ENCODE measurements at regions not wholly inside any gene's neighbourhood (a gene's known extent, or its start where the extent isn't known, plus 50 kb on each side); places are given as distances from the start of the nearest gene placed in this dataset.
"Not testable (repeated sequence)": the region's sequence is repeated elsewhere in the genome, so short reads cannot be mapped to it uniquely, and the experiment has no call there.

GRCh38 chr4:58871509-58871908 is 1761.3 kb upstream of the IGFBP7 start:
- Mint-ChIP-seq H3K27ac (no peak overlapping the region), H3K4me3 (no peak overlapping the region), H3K9me3 (peaks cover 4% of the 10 kb centered on the region), H3K4me1 (no peaks in the 10 kb centered on the region), H3K36me3 (no peaks in the 10 kb centered on the region), H3K27me3 (no peaks in the 10 kb centered on the region)
- DNase-seq (no peak), ATAC-seq (ENCODE audit: low read depth) (no peak)
- POLR2A ChIA-PET: no interaction called here

- ATAC-seq (ENCODE audit: low read depth) (no peak), DNase-seq (no peak)
- H3K27ac Mint-ChIP-seq: no peak overlapping the region
- no peaks in the 10 kb centered on the region for H3K27me3 Mint-ChIP-seq
- peaks cover 4% of the 10 kb centered on the region for H3K9me3 Mint-ChIP-seq
- H3K36me3 Mint-ChIP-seq: no peaks in the 10 kb centered on the region
- no peaks in the 10 kb centered on the region for H3K4me1 Mint-ChIP-seq
- H3K4me3 Mint-ChIP-seq: no peak overlapping the region
- POLR2A ChIA-PET: no interaction called here
Observed at GRCh38 chr4:58849026-58849425, 1738.8 kb upstream of the IGFBP7 start.

- Mint-ChIP-seq H3K9me3 (peaks cover 8% of the 10 kb centered on the region), H3K27ac (no peak overlapping the region), H3K4me1 (no peaks in the 10 kb centered on the region), H3K4me3 (no peak overlapping the region), H3K27me3 (no peaks in the 10 kb centered on the region), H3K36me3 (no peaks in the 10 kb centered on the region)
- no peak for DNase-seq
- POLR2A ChIA-PET: no interaction called here
- ATAC-seq (ENCODE audit: low read depth): no peak
Observed at GRCh38 chr4:58843455-58843854, 1733.3 kb upstream of the IGFBP7 start.

- POLR2A ChIA-PET: no interaction called here
- no peaks in the 10 kb centered on the region for H3K27me3 Mint-ChIP-seq
Observed at GRCh38 chr4:58833126-58833525, 1722.9 kb upstream of the IGFBP7 start.

GRCh38 chr4:58825278-58825677 is 1715.1 kb upstream of the IGFBP7 start:
- ATAC-seq (ENCODE audit: low read depth): no peak
- no peaks in the 10 kb centered on the region for H3K4me1 Mint-ChIP-seq
- POLR2A ChIA-PET: no interaction called here

More at GRCh38 chr4:58833126-58833525, 1722.9 kb upstream of the IGFBP7 start:
- DNase-seq: no peak
- H3K4me3 Mint-ChIP-seq: no peak overlapping the region
- no peak overlapping the region for H3K27ac Mint-ChIP-seq
- no peaks in the 10 kb centered on the region for H3K36me3 Mint-ChIP-seq
- no peaks in the 10 kb centered on the region for H3K4me1 Mint-ChIP-seq
- ATAC-seq (ENCODE audit: low read depth): no peak
- peaks cover 3% of the 10 kb centered on the region for H3K9me3 Mint-ChIP-seq

DNA sequence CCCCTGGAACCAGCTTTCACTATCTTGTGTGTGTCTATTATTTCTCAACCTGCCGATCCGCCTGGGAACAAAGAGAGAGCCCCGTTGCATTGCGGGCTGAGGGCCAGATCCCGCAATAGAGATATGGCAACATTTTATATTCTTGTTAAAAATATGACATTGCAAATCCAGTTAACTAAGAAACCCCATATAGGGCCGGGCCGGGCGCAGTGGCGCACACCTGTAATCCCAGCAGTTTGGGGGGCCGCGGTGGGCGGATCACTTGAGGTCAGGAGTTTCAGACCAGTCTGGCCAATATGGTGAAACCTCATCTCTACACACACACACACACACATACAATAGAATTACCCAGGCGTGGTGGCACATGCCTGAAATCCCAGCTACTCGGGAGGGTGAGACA is 1708.4 kb upstream of the IGFBP7 start:
- DNase-seq; H3K36me3 Mint-ChIP-seq; H3K4me3 Mint-ChIP-seq; H3K27me3 Mint-ChIP-seq; ATAC-seq (ENCODE audit: low read depth); H3K4me1 Mint-ChIP-seq; H3K27ac Mint-ChIP-seq; POLR2A ChIA-PET; H3K9me3 Mint-ChIP-seq: not testable (repeated sequence)

More at GRCh38 chr4:58825278-58825677, 1715.1 kb upstream of the IGFBP7 start:
- Mint-ChIP-seq H3K27me3 (no peaks in the 10 kb centered on the region), H3K9me3 (peaks cover 5% of the 10 kb centered on the region), H3K4me3 (no peak overlapping the region), H3K27ac (no peak overlapping the region), H3K36me3 (no peaks in the 10 kb centered on the region)
- DNase-seq: no peak

GRCh38 chr4:58809948-58810347 is 1699.8 kb upstream of the IGFBP7 start:
- POLR2A ChIA-PET: no interaction called here
- Mint-ChIP-seq H3K36me3 (no peaks in the 10 kb centered on the region), H3K9me3 (peaks cover 6% of the 10 kb centered on the region), H3K4me1 (no peaks in the 10 kb centered on the region), H3K4me3 (no peak overlapping the region), H3K27ac (no peak overlapping the region), H3K27me3 (no peaks in the 10 kb centered on the region)
- ATAC-seq (ENCODE audit: low read depth) (no peak), DNase-seq (no peak)

GRCh38 chr4:58809366-58809765 is 1699.2 kb upstream of the IGFBP7 start:
- no peak overlapping the region for H3K4me3 Mint-ChIP-seq
- peaks cover 6% of the 10 kb centered on the region for H3K9me3 Mint-ChIP-seq
- no peaks in the 10 kb centered on the region for H3K27me3 Mint-ChIP-seq
- no peak overlapping the region for H3K27ac Mint-ChIP-seq
- POLR2A ChIA-PET: no interaction called here
- H3K36me3 Mint-ChIP-seq: no peaks in the 10 kb centered on the region
- ATAC-seq (ENCODE audit: low read depth) (no peak), DNase-seq (no peak)
- no peaks in the 10 kb centered on the region for H3K4me1 Mint-ChIP-seq

- no peaks in the 10 kb centered on the region for H3K4me1 Mint-ChIP-seq
- no peaks in the 10 kb centered on the region for H3K36me3 Mint-ChIP-seq
- H3K27ac Mint-ChIP-seq: no peak overlapping the region
- H3K9me3 Mint-ChIP-seq: peaks cover 6% of the 10 kb centered on the region
- no peak for DNase-seq
- H3K4me3 Mint-ChIP-seq: no peak overlapping the region
- POLR2A ChIA-PET: no interaction called here
- ATAC-seq (ENCODE audit: low read depth): no peak
- H3K27me3 Mint-ChIP-seq: no peaks in the 10 kb centered on the region
Observed at GRCh38 chr4:58808817-58809216, 1698.6 kb upstream of the IGFBP7 start.

GRCh38 chr4:58807843-58808615 is 1697.8 kb upstream of the IGFBP7 start:
- no peak overlapping the region for H3K27ac Mint-ChIP-seq
- no peaks in the 10 kb centered on the region for H3K4me1 Mint-ChIP-seq
- H3K9me3 Mint-ChIP-seq: peaks cover 6% of the 10 kb centered on the region
- H3K4me3 Mint-ChIP-seq: no peak overlapping the region
- POLR2A ChIA-PET: no interaction called here
- no peaks in the 10 kb centered on the region for H3K27me3 Mint-ChIP-seq
- H3K36me3 Mint-ChIP-seq: no peaks in the 10 kb centered on the region
- ATAC-seq (ENCODE audit: low read depth): no peak
- DNase-seq: no peak

DNA sequence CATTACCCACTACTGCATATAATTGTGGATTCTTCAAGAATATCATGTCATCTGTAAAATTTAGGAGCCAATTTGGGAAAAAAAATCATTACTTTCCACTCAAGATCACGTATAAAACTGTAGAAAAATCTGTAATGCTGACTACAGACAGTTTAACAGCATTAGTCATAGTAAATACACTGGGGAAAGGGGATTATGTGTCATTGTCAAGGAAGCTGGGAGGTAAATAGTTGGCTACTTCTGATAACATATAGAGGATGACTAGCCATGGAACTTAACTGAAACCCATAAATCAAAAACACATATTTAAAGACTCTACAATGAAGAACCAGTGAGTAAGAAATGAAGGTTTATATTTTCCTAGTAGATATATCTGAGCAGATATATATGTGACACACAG is 1666.4 kb upstream of the IGFBP7 start:
- no peak overlapping the region for H3K27ac Mint-ChIP-seq
- peaks cover 2% of the 10 kb centered on the region for H3K9me3 Mint-ChIP-seq
- H3K36me3 Mint-ChIP-seq: no peaks in the 10 kb centered on the region
- DNase-seq (no peak), ATAC-seq (ENCODE audit: low read depth) (no peak)
- H3K4me3 Mint-ChIP-seq: no peak overlapping the region
- POLR2A ChIA-PET: no interaction called here
- H3K27me3 Mint-ChIP-seq: no peaks in the 10 kb centered on the region
- no peaks in the 10 kb centered on the region for H3K4me1 Mint-ChIP-seq

- Mint-ChIP-seq H3K4me1 (no peaks in the 10 kb centered on the region), H3K36me3 (no peaks in the 10 kb centered on the region), H3K27me3 (no peaks in the 10 kb centered on the region), H3K4me3 (no peak overlapping the region), H3K27ac (no peak overlapping the region), H3K9me3 (peaks cover 4% of the 10 kb centered on the region)
- POLR2A ChIA-PET: no interaction called here
- no peak for ATAC-seq (ENCODE audit: low read depth)
- no peak for DNase-seq
Observed at GRCh38 chr4:58767598-58767997, 1657.4 kb upstream of the IGFBP7 start.

DNA sequence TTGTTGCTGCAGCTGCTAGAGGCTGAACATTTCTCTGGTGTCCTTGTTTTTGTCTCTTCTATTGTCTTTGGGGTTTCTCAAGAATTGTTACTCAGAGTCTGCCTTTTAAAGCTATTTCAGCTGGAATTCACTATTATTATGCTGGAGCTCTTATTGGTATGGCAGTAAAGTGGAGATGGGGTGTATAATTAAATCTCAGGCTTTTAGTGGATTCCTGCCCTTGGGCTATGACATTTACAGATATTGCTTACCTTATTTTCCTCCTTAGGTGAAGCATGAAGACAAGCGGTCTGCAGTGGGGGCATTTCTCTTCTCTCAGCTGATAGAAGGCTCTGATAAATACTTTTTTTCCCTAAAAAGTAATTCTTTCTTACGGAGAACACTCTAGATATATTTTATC is 1656.6 kb upstream of the IGFBP7 start:
- Mint-ChIP-seq H3K36me3 (no peaks in the 10 kb centered on the region), H3K27me3 (no peaks in the 10 kb centered on the region), H3K4me1 (no peaks in the 10 kb centered on the region), H3K9me3 (peaks cover 2% of the 10 kb centered on the region), H3K27ac (no peak overlapping the region), H3K4me3 (no peak overlapping the region)
- POLR2A ChIA-PET: no interaction called here
- no peak for DNase-seq
- ATAC-seq (ENCODE audit: low read depth): no peak

DNA sequence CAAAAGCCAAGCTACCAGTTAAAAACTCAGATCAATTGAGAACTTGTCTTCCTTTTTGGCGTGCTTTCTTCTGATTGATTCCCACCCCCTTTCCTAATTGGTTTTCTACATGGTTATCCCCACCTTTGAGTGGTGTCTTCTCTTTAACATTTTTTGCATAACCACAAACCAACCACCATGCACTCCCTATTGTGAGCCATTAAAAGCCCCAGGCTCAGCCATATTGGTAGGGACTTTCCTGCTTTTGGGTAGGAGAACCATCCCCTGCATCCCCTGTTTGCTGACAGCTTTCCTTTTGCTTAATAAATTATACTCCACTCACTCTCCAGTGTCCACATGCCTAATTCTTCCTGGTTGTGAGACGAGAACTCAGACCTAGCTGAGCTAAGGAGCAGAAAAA is 1651.4 kb upstream of the IGFBP7 start:
- Mint-ChIP-seq H3K36me3 (no peaks in the 10 kb centered on the region), H3K4me1 (no peaks in the 10 kb centered on the region), H3K4me3 (no peak overlapping the region), H3K9me3 (no peaks in the 10 kb centered on the region), H3K27ac (no peak overlapping the region), H3K27me3 (no peaks in the 10 kb centered on the region)
- POLR2A ChIA-PET: no interaction called here
- no peak for ATAC-seq (ENCODE audit: low read depth)
- DNase-seq: no peak

- H3K27me3 Mint-ChIP-seq: no peaks in the 10 kb centered on the region
- H3K4me3 Mint-ChIP-seq: no peak overlapping the region
- H3K4me1 Mint-ChIP-seq: no peaks in the 10 kb centered on the region
- ATAC-seq (ENCODE audit: low read depth) (no peak), DNase-seq (no peak)
- no peaks in the 10 kb centered on the region for H3K36me3 Mint-ChIP-seq
- H3K9me3 Mint-ChIP-seq: no peaks in the 10 kb centered on the region
- no peak overlapping the region for H3K27ac Mint-ChIP-seq
- POLR2A ChIA-PET: no interaction called here
Observed at GRCh38 chr4:58760737-58761136, 1650.6 kb upstream of the IGFBP7 start.

All from activated naive CD8-positive, alpha-beta T cell treated with anti-CD3 and anti-CD28 coated beads, Interleukin-2, amount 10 ng/mL, durations not matched to agents 7 days and 5 days (primary cell).